Spinal cord (tissue), 9 donors: ENCODE measurements at regions not wholly inside any gene's neighbourhood (a gene's known extent, or its start where the extent isn't known, plus 50 kb on each side); places are given as distances from the start of the nearest gene placed in this dataset.

Source experiments
- DNase-seq, 6 donors: peaks; one replicate each; pipeline versions ENCODE4 v3.0.0 to v3.0.0-alpha.2; 2013 to 2015; ENCODE audit warnings: low spot score in 6 of 6, low read depth in 4 of 6
- H3K27ac ChIP-seq: one replicate; pipeline ENCODE4 v1.5.1; 2013; ENCODE audit warnings: low read depth, low read length, control low read depth
- H3K27me3 ChIP-seq: one replicate; pipeline ENCODE4 v1.6.1; 2013; ENCODE audit warnings: low read length; ENCODE audit not compliant: control insufficient read depth, insufficient read depth
- H3K36me3 ChIP-seq: one replicate; pipeline ENCODE4 v1.6.1; 2013; ENCODE audit warnings: low read length; ENCODE audit not compliant: control insufficient read depth, insufficient read depth
- H3K4me1 ChIP-seq: one replicate; pipeline ENCODE4 v1.6.1; 2013; ENCODE audit warnings: low read length; ENCODE audit not compliant: control insufficient read depth, insufficient read depth
- H3K4me3 ChIP-seq: one replicate; pipeline ENCODE4 v1.5.1; 2013; ENCODE audit warnings: low read depth, low read length, control low read depth
- H3K9me3 ChIP-seq: one replicate; pipeline ENCODE4 v1.6.1; 2013; ENCODE audit warnings: low read length; ENCODE audit not compliant: control insufficient read depth, insufficient read depth
- WGBS: methylation state at CpG from one replicate; pipeline ENCODE4 v1.1.5; 2013; ENCODE audit warnings: missing lambda C conversion rate; ENCODE audit not compliant: insufficient coverage; 5-methylcytosine and 5-hydroxymethylcytosine counted together
- donor health status: healthy.

GRCh38 chr10:118246332-118247295, 95.5 kb downstream of the FAM204A start:
- no peaks in the 10 kb centered on the region for H3K4me1 ChIP-seq
- no peaks in the 10 kb centered on the region for H3K36me3 ChIP-seq
- peaks cover 74% of the 10 kb centered on the region for H3K27me3 ChIP-seq
- H3K9me3 ChIP-seq, result no peaks in the 10 kb centered on the region
- peak in 1 of 6 donors; percentile 55 for DNase-seq
- H3K27ac ChIP-seq, result no peak overlapping the region
- WGBS, result 17% methylated on average over 9 of the region's 19 CpGs
- no peak overlapping the region for H3K4me3 ChIP-seq

GRCh38 chr10:118243907-118244306, 98.2 kb downstream of the FAM204A start:
- H3K27ac ChIP-seq, result no peak overlapping the region
- H3K4me1 ChIP-seq, result no peaks in the 10 kb centered on the region
- no peaks in the 10 kb centered on the region for H3K36me3 ChIP-seq
- no peak overlapping the region for H3K4me3 ChIP-seq
- DNase-seq, result no peak
- 68% methylated on average over 5 of the region's 5 CpGs for WGBS
- no peaks in the 10 kb centered on the region for H3K9me3 ChIP-seq
- H3K27me3 ChIP-seq, result peaks cover 78% of the 10 kb centered on the region

- Histone ChIP-seq H3K27ac (no peak overlapping the region), H3K4me1 (no peaks in the 10 kb centered on the region), H3K4me3 (no peak overlapping the region), H3K9me3 (no peaks in the 10 kb centered on the region), H3K36me3 (no peaks in the 10 kb centered on the region), H3K27me3 (peaks cover 63% of the 10 kb centered on the region)
- DNase-seq, result peak; percentile 82 to 97 (median 86)
- 27% methylated on average over 20 of the region's 26 CpGs for WGBS
Observed at GRCh38 chr10:118241229-118242137, 100.6 kb downstream of the FAM204A start.

- H3K9me3 ChIP-seq, result no peaks in the 10 kb centered on the region
- no peak for DNase-seq
- H3K4me3 ChIP-seq, result no peak overlapping the region
- H3K36me3 ChIP-seq, result no peaks in the 10 kb centered on the region
- H3K27me3 ChIP-seq, result peaks cover 51% of the 10 kb centered on the region
- WGBS, result no CpG with 5 or more reads among the region's 1 CpG
- no peak overlapping the region for H3K27ac ChIP-seq
- H3K4me1 ChIP-seq, result no peaks in the 10 kb centered on the region
Observed at GRCh38 chr10:118239236-118239630, 102.9 kb downstream of the FAM204A start.

GRCh38 chr10:118238573-118239235, 103.4 kb downstream of the FAM204A start:
- no peak for DNase-seq
- no peaks in the 10 kb centered on the region for H3K36me3 ChIP-seq
- peaks cover 50% of the 10 kb centered on the region for H3K27me3 ChIP-seq
- no peak overlapping the region for H3K27ac ChIP-seq
- no peaks in the 10 kb centered on the region for H3K9me3 ChIP-seq
- no peak overlapping the region for H3K4me3 ChIP-seq
- 70% methylated on average over 8 of the region's 13 CpGs for WGBS
- no peaks in the 10 kb centered on the region for H3K4me1 ChIP-seq

- peak in 1 of 6 donors; percentile 19 for DNase-seq
- Histone ChIP-seq H3K27me3 (peaks cover 43% of the 10 kb centered on the region), H3K9me3 (no peaks in the 10 kb centered on the region), H3K4me3 (no peak overlapping the region), H3K4me1 (no peaks in the 10 kb centered on the region), H3K36me3 (no peaks in the 10 kb centered on the region), H3K27ac (no peak overlapping the region)
- 76% methylated on average over 5 of the region's 5 CpGs for WGBS
Observed at GRCh38 chr10:118237930-118238329, 104.2 kb downstream of the FAM204A start.

GRCh38 chr10:118234683-118235082, 107.4 kb downstream of the FAM204A start:
- H3K4me3 ChIP-seq, result no peak overlapping the region
- no peaks in the 10 kb centered on the region for H3K9me3 ChIP-seq

GRCh38 chr10:118220346-118220850, 121.7 kb downstream of the FAM204A start:
- Histone ChIP-seq H3K4me1 (no peaks in the 10 kb centered on the region), H3K27ac (no peak overlapping the region), H3K9me3 (peaks cover 2% of the 10 kb centered on the region), H3K4me3 (no peak overlapping the region), H3K27me3 (peaks cover 2% of the 10 kb centered on the region), H3K36me3 (no peaks in the 10 kb centered on the region)
- no peak for DNase-seq
- WGBS, result 91% methylated on average over 1 of the region's 2 CpGs

More at GRCh38 chr10:118234683-118235082, 107.4 kb downstream of the FAM204A start:
- Histone ChIP-seq H3K27me3 (peaks cover 19% of the 10 kb centered on the region), H3K27ac (no peak overlapping the region), H3K36me3 (no peaks in the 10 kb centered on the region), H3K4me1 (no peaks in the 10 kb centered on the region)
- DNase-seq, result peak in 1 of 6 donors; percentile 30
- WGBS, result 77% methylated on average over 8 of the region's 10 CpGs

- DNase-seq, result no peak
- Histone ChIP-seq H3K4me1 (no peaks in the 10 kb centered on the region), H3K36me3 (no peaks in the 10 kb centered on the region), H3K27ac (no peak overlapping the region), H3K4me3 (no peak overlapping the region), H3K9me3 (no peaks in the 10 kb centered on the region), H3K27me3 (peaks cover 2% of the 10 kb centered on the region)
- WGBS, result 88% methylated on average over 2 of the region's 6 CpGs
Observed at GRCh38 chr10:118218562-118218961, 123.6 kb downstream of the FAM204A start.
